ENCODE measurements at regions not wholly inside any gene's neighbourhood (a gene's known extent, or its start where the extent isn't known, plus 50 kb on each side); places are given as distances from the start of the nearest gene placed in this dataset.
"Not testable (repeated sequence)": the region's sequence is repeated elsewhere in the genome, so short reads cannot be mapped to it uniquely, and the experiment has no call there.

GRCh38 chr4:135447598-135447997, 1246.0 kb upstream of the PABPC4L start:
- not testable (repeated sequence) for DNase-seq

GRCh38 chr4:135434936-135435335, 1233.3 kb upstream of the PABPC4L start:
- no peak for DNase-seq

GRCh38 chr4:135429528-135429927, 1227.9 kb upstream of the PABPC4L start:
- no peak for DNase-seq

- DNase-seq, result no peak
These were observed 1216.8 kb upstream of the PABPC4L start for GRCh38 chr4:135418353-135418752.

- no peak for DNase-seq
These were observed 1210.6 kb upstream of the PABPC4L start for GRCh38 chr4:135412213-135412612.

GRCh38 chr4:135411251-135411650, 1209.7 kb upstream of the PABPC4L start:
- DNase-seq, result no peak

- not testable (repeated sequence) for DNase-seq
These were observed 1207.7 kb upstream of the PABPC4L start for GRCh38 chr4:135409261-135409660.

GRCh38 chr4:135408109-135408508, 1206.5 kb upstream of the PABPC4L start:
- DNase-seq, result no peak

- not testable (repeated sequence) for DNase-seq
These were observed 1205.0 kb upstream of the PABPC4L start for GRCh38 chr4:135406597-135406996.

GRCh38 chr4:135385830-135386581, 1184.4 kb upstream of the PABPC4L start:
- no peak for DNase-seq

- no peak for DNase-seq
These were observed 1182.0 kb upstream of the PABPC4L start for GRCh38 chr4:135383356-135384288.

- DNase-seq, result no peak
These were observed 1180.8 kb upstream of the PABPC4L start for GRCh38 chr4:135382280-135382959.

- DNase-seq, result no peak
These were observed 1170.5 kb upstream of the PABPC4L start for GRCh38 chr4:135372131-135372530.

GRCh38 chr4:135371137-135371536, 1169.5 kb upstream of the PABPC4L start:
- no peak for DNase-seq

GRCh38 chr4:135368831-135369230, 1167.2 kb upstream of the PABPC4L start:
- DNase-seq, result no peak

- no peak for DNase-seq
These were observed 1163.5 kb upstream of the PABPC4L start for GRCh38 chr4:135365065-135365464.

GRCh38 chr4:135359128-135359527, 1157.5 kb upstream of the PABPC4L start:
- no peak for DNase-seq

- no peak for DNase-seq
These were observed 1155.5 kb upstream of the PABPC4L start for GRCh38 chr4:135357091-135357490.

- no peak for DNase-seq
These were observed 1153.3 kb upstream of the PABPC4L start for GRCh38 chr4:135354876-135355275.

- DNase-seq, result no peak
These were observed 1151.4 kb upstream of the PABPC4L start for GRCh38 chr4:135353008-135353407.

GRCh38 chr4:135344492-135344891, 1142.9 kb upstream of the PABPC4L start:
- no peak for DNase-seq

- no peak for DNase-seq
These were observed 1136.6 kb upstream of the PABPC4L start for GRCh38 chr4:135338181-135338580.
